GM12878 (cell line): ENCODE measurements at regions not wholly inside any gene's neighbourhood (a gene's known extent, or its start where the extent isn't known, plus 50 kb on each side); places are given as distances from the start of the nearest gene placed in this dataset.

Experiments
- IKZF1 ChIP-seq: fragments of 450-650 bp; conservative IDR thresholded peaks from 2 replicates; pipeline ENCODE4 v1.6.1; 2017; ENCODE audit warnings: antibody characterized with exemption, mild to moderate bottlenecking
- JUNB ChIP-seq: IDR thresholded peaks from 2 replicates; pipeline ENCODE4 v1.6.1; 2016; ENCODE audit warnings: antibody characterized with exemption, mild to moderate bottlenecking
- POLR2A ChIP-seq: IDR thresholded peaks from 2 replicates; pipeline ENCODE4 v1.6.1; 2011; ENCODE audit warnings: low read depth, mild to moderate bottlenecking, low read length
- POU2F2 ChIP-seq: IDR thresholded peaks from 3 replicates; pipeline ENCODE4 v1.6.1; 2011; ENCODE audit warnings: low read depth, mild to moderate bottlenecking, low read length, borderline replicate concordance
- SP1 ChIP-seq: IDR thresholded peaks from one replicate; pipeline ENCODE4 v1.6.1; 2011; ENCODE audit warnings: low read depth, low read length
- SREBF2 ChIP-seq: IDR thresholded peaks from 2 replicates; pipeline ENCODE4 v1.6.1; 2012; ENCODE audit warnings: mild to moderate bottlenecking, low read length
- TF ChIP-seq, protein P1 (sequence below): IDR thresholded peaks from 2 replicates; pipeline ENCODE4 v1.6.1; 2012; ENCODE audit warnings: mild to moderate bottlenecking, low read depth, low read length
- TF ChIP-seq, protein P2 (sequence below): IDR thresholded peaks from 2 replicates; pipeline ENCODE4 v1.6.1; 2012; ENCODE audit warnings: low read depth, low read length, improper control_type of control experiment

DNA sequence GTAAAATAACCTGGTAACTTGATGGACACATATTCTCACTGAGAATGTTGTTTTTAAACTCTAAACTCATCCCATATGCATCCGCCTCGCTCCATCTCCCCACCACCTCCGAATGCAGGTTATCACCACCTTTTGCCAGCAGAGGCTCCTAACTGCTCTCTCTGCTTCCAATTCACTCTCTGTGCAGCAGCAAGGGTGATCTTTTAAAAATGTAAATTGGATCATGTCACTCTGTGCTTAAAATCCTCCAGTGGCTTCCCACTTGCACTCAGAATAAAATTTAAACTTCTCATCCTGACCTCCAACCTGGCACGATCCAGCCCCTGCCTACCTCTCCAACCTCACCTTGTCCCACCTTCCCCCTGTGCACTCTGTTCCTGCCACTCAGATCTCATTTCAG, 317.2 kb downstream of the ZSWIM6 start:
- TF ChIP-seq IKZF1 (no peak), POLR2A (no peak), POU2F2 (no peak), JUNB (no peak), SREBF2 (no peak), SP1 (no peak)
- TF ChIP-seq, protein P1, sequence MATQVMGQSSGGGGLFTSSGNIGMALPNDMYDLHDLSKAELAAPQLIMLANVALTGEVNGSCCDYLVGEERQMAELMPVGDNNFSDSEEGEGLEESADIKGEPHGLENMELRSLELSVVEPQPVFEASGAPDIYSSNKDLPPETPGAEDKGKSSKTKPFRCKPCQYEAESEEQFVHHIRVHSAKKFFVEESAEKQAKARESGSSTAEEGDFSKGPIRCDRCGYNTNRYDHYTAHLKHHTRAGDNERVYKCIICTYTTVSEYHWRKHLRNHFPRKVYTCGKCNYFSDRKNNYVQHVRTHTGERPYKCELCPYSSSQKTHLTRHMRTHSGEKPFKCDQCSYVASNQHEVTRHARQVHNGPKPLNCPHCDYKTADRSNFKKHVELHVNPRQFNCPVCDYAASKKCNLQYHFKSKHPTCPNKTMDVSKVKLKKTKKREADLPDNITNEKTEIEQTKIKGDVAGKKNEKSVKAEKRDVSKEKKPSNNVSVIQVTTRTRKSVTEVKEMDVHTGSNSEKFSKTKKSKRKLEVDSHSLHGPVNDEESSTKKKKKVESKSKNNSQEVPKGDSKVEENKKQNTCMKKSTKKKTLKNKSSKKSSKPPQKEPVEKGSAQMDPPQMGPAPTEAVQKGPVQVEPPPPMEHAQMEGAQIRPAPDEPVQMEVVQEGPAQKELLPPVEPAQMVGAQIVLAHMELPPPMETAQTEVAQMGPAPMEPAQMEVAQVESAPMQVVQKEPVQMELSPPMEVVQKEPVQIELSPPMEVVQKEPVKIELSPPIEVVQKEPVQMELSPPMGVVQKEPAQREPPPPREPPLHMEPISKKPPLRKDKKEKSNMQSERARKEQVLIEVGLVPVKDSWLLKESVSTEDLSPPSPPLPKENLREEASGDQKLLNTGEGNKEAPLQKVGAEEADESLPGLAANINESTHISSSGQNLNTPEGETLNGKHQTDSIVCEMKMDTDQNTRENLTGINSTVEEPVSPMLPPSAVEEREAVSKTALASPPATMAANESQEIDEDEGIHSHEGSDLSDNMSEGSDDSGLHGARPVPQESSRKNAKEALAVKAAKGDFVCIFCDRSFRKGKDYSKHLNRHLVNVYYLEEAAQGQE, result no peak
- TF ChIP-seq, protein P2, sequence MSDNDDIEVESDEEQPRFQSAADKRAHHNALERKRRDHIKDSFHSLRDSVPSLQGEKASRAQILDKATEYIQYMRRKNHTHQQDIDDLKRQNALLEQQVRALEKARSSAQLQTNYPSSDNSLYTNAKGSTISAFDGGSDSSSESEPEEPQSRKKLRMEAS, result no peak
